ENCODE measurements at regions not wholly inside any gene's neighbourhood (a gene's known extent, or its start where the extent isn't known, plus 50 kb on each side); places are given as distances from the start of the nearest gene placed in this dataset.

GRCh38 chr3:87175732-87176131 lies 51.4 kb upstream of the CHMP2B start:
- H3K36me3 ChIP-seq (ENCODE audit: control insufficient read depth in 2 of 2, insufficient read depth in 2 of 2, low read length in 2 of 2) = no peaks in the 10 kb centered on the region
- H3K27ac ChIP-seq (ENCODE audit: low read depth in 2 of 2, low read length in 2 of 2) = no peak overlapping the region
- peaks cover 0 to 2% of the 10 kb centered on the region in 2 donors for H3K27me3 ChIP-seq (ENCODE audit: control insufficient read depth in 2 of 2, insufficient read depth in 2 of 2, low read length in 2 of 2)
- H3K4me3 ChIP-seq (ENCODE audit: low read length in 2 of 2) = no peak overlapping the region
- no peaks in the 10 kb centered on the region for H3K9me3 ChIP-seq (ENCODE audit: control insufficient read depth in 2 of 2, low read length in 2 of 2)
- no peak overlapping the region for H3K9ac ChIP-seq (ENCODE audit: low read depth in 1 of 2, low read length in 2 of 2)
- no peaks in the 10 kb centered on the region for H3K4me1 ChIP-seq (ENCODE audit: control insufficient read depth in 2 of 2, insufficient read depth in 2 of 2, low read length in 2 of 2)

- Histone ChIP-seq H3K4me3 (ENCODE audit: low read length in 2 of 2) (no peak overlapping the region), H3K4me1 (ENCODE audit: control insufficient read depth in 2 of 2, insufficient read depth in 2 of 2, low read length in 2 of 2) (no peaks in the 10 kb centered on the region), H3K9ac (ENCODE audit: low read depth in 1 of 2, low read length in 2 of 2) (no peak overlapping the region)
These were observed 53.3 kb upstream of the CHMP2B start for GRCh38 chr3:87173776-87174175.

GRCh38 chr3:87173071-87173470 lies 54.0 kb upstream of the CHMP2B start:
- no peaks in the 10 kb centered on the region for H3K9me3 ChIP-seq (ENCODE audit: control insufficient read depth in 2 of 2, low read length in 2 of 2)
- H3K4me3 ChIP-seq (ENCODE audit: low read length in 2 of 2) = no peak overlapping the region
- H3K4me1 ChIP-seq (ENCODE audit: control insufficient read depth in 2 of 2, insufficient read depth in 2 of 2, low read length in 2 of 2) = no peaks in the 10 kb centered on the region
- no peak overlapping the region for H3K9ac ChIP-seq (ENCODE audit: low read depth in 1 of 2, low read length in 2 of 2)
- no peaks in the 10 kb centered on the region for H3K36me3 ChIP-seq (ENCODE audit: control insufficient read depth in 2 of 2, insufficient read depth in 2 of 2, low read length in 2 of 2)
- no peak overlapping the region for H3K27ac ChIP-seq (ENCODE audit: low read depth in 2 of 2, low read length in 2 of 2)
- H3K27me3 ChIP-seq (ENCODE audit: control insufficient read depth in 2 of 2, insufficient read depth in 2 of 2, low read length in 2 of 2) = peaks cover 0 to 2% of the 10 kb centered on the region in 2 donors

More at GRCh38 chr3:87173776-87174175, 53.3 kb upstream of the CHMP2B start:
- H3K9me3 ChIP-seq (ENCODE audit: control insufficient read depth in 2 of 2, low read length in 2 of 2) = no peaks in the 10 kb centered on the region
- H3K27ac ChIP-seq (ENCODE audit: low read depth in 2 of 2, low read length in 2 of 2) = no peak overlapping the region
- peaks cover 0 to 2% of the 10 kb centered on the region in 2 donors for H3K27me3 ChIP-seq (ENCODE audit: control insufficient read depth in 2 of 2, insufficient read depth in 2 of 2, low read length in 2 of 2)
- H3K36me3 ChIP-seq (ENCODE audit: control insufficient read depth in 2 of 2, insufficient read depth in 2 of 2, low read length in 2 of 2) = no peaks in the 10 kb centered on the region

GRCh38 chr3:87167628-87168456 lies 59.3 kb upstream of the CHMP2B start:
- H3K27ac ChIP-seq (ENCODE audit: low read depth in 2 of 2, low read length in 2 of 2) = no peak overlapping the region
- no peaks in the 10 kb centered on the region for H3K36me3 ChIP-seq (ENCODE audit: control insufficient read depth in 2 of 2, insufficient read depth in 2 of 2, low read length in 2 of 2)
- no peaks in the 10 kb centered on the region for H3K9me3 ChIP-seq (ENCODE audit: control insufficient read depth in 2 of 2, low read length in 2 of 2)
- H3K4me1 ChIP-seq (ENCODE audit: control insufficient read depth in 2 of 2, insufficient read depth in 2 of 2, low read length in 2 of 2) = no peaks in the 10 kb centered on the region
- H3K27me3 ChIP-seq (ENCODE audit: control insufficient read depth in 2 of 2, insufficient read depth in 2 of 2, low read length in 2 of 2) = no peaks in the 10 kb centered on the region
- H3K9ac ChIP-seq (ENCODE audit: low read depth in 1 of 2, low read length in 2 of 2) = no peak overlapping the region
- peak overlapping the region; percentile 13 to 70 for H3K4me3 ChIP-seq (ENCODE audit: low read length in 2 of 2)

- no peaks in the 10 kb centered on the region for H3K9me3 ChIP-seq (ENCODE audit: control insufficient read depth in 2 of 2, low read length in 2 of 2)
- no peak overlapping the region for H3K27ac ChIP-seq (ENCODE audit: low read depth in 2 of 2, low read length in 2 of 2)
- H3K36me3 ChIP-seq (ENCODE audit: control insufficient read depth in 2 of 2, insufficient read depth in 2 of 2, low read length in 2 of 2) = no peaks in the 10 kb centered on the region
- no peak overlapping the region for H3K4me3 ChIP-seq (ENCODE audit: low read length in 2 of 2)
- no peaks in the 10 kb centered on the region for H3K27me3 ChIP-seq (ENCODE audit: control insufficient read depth in 2 of 2, insufficient read depth in 2 of 2, low read length in 2 of 2)
- no peaks in the 10 kb centered on the region for H3K4me1 ChIP-seq (ENCODE audit: control insufficient read depth in 2 of 2, insufficient read depth in 2 of 2, low read length in 2 of 2)
- no peak overlapping the region for H3K9ac ChIP-seq (ENCODE audit: low read depth in 1 of 2, low read length in 2 of 2)
These were observed 62.9 kb upstream of the CHMP2B start for GRCh38 chr3:87164245-87164644.

GRCh38 chr3:87161851-87162250 lies 65.3 kb upstream of the CHMP2B start:
- no peak overlapping the region for H3K4me3 ChIP-seq (ENCODE audit: low read length in 2 of 2)
- no peaks in the 10 kb centered on the region for H3K9me3 ChIP-seq (ENCODE audit: control insufficient read depth in 2 of 2, low read length in 2 of 2)
- H3K9ac ChIP-seq (ENCODE audit: low read depth in 1 of 2, low read length in 2 of 2) = no peak overlapping the region
- no peaks in the 10 kb centered on the region for H3K4me1 ChIP-seq (ENCODE audit: control insufficient read depth in 2 of 2, insufficient read depth in 2 of 2, low read length in 2 of 2)
- no peaks in the 10 kb centered on the region for H3K36me3 ChIP-seq (ENCODE audit: control insufficient read depth in 2 of 2, insufficient read depth in 2 of 2, low read length in 2 of 2)
- H3K27ac ChIP-seq (ENCODE audit: low read depth in 2 of 2, low read length in 2 of 2) = no peak overlapping the region
- no peaks in the 10 kb centered on the region for H3K27me3 ChIP-seq (ENCODE audit: control insufficient read depth in 2 of 2, insufficient read depth in 2 of 2, low read length in 2 of 2)

GRCh38 chr3:87161417-87161816 lies 65.7 kb upstream of the CHMP2B start:
- H3K36me3 ChIP-seq (ENCODE audit: control insufficient read depth in 2 of 2, insufficient read depth in 2 of 2, low read length in 2 of 2) = no peaks in the 10 kb centered on the region
- no peak overlapping the region for H3K9ac ChIP-seq (ENCODE audit: low read depth in 1 of 2, low read length in 2 of 2)
- H3K27me3 ChIP-seq (ENCODE audit: control insufficient read depth in 2 of 2, insufficient read depth in 2 of 2, low read length in 2 of 2) = no peaks in the 10 kb centered on the region
- no peaks in the 10 kb centered on the region for H3K9me3 ChIP-seq (ENCODE audit: control insufficient read depth in 2 of 2, low read length in 2 of 2)
- H3K4me3 ChIP-seq (ENCODE audit: low read length in 2 of 2) = no peak overlapping the region
- H3K27ac ChIP-seq (ENCODE audit: low read depth in 2 of 2, low read length in 2 of 2) = no peak overlapping the region
- no peaks in the 10 kb centered on the region for H3K4me1 ChIP-seq (ENCODE audit: control insufficient read depth in 2 of 2, insufficient read depth in 2 of 2, low read length in 2 of 2)

- Histone ChIP-seq H3K36me3 (ENCODE audit: control insufficient read depth in 2 of 2, insufficient read depth in 2 of 2, low read length in 2 of 2) (no peaks in the 10 kb centered on the region), H3K4me3 (ENCODE audit: low read length in 2 of 2) (no peak overlapping the region), H3K27ac (ENCODE audit: low read depth in 2 of 2, low read length in 2 of 2) (no peak overlapping the region), H3K4me1 (ENCODE audit: control insufficient read depth in 2 of 2, insufficient read depth in 2 of 2, low read length in 2 of 2) (no peaks in the 10 kb centered on the region), H3K27me3 (ENCODE audit: control insufficient read depth in 2 of 2, insufficient read depth in 2 of 2, low read length in 2 of 2) (no peaks in the 10 kb centered on the region), H3K9me3 (ENCODE audit: control insufficient read depth in 2 of 2, low read length in 2 of 2) (no peaks in the 10 kb centered on the region), H3K9ac (ENCODE audit: low read depth in 1 of 2, low read length in 2 of 2) (no peak overlapping the region)
These were observed 66.1 kb upstream of the CHMP2B start for GRCh38 chr3:87161013-87161412.

GRCh38 chr3:87158823-87159222 lies 68.3 kb upstream of the CHMP2B start:
- Histone ChIP-seq H3K27me3 (ENCODE audit: control insufficient read depth in 2 of 2, insufficient read depth in 2 of 2, low read length in 2 of 2) (no peaks in the 10 kb centered on the region), H3K4me3 (ENCODE audit: low read length in 2 of 2) (no peak overlapping the region), H3K9ac (ENCODE audit: low read depth in 1 of 2, low read length in 2 of 2) (no peak overlapping the region), H3K9me3 (ENCODE audit: control insufficient read depth in 2 of 2, low read length in 2 of 2) (no peaks in the 10 kb centered on the region), H3K36me3 (ENCODE audit: control insufficient read depth in 2 of 2, insufficient read depth in 2 of 2, low read length in 2 of 2) (no peaks in the 10 kb centered on the region), H3K4me1 (ENCODE audit: control insufficient read depth in 2 of 2, insufficient read depth in 2 of 2, low read length in 2 of 2) (no peaks in the 10 kb centered on the region), H3K27ac (ENCODE audit: low read depth in 2 of 2, low read length in 2 of 2) (no peak overlapping the region)

- no peak overlapping the region for H3K4me3 ChIP-seq (ENCODE audit: low read length in 2 of 2)
- no peaks in the 10 kb centered on the region for H3K4me1 ChIP-seq (ENCODE audit: control insufficient read depth in 2 of 2, insufficient read depth in 2 of 2, low read length in 2 of 2)
- H3K36me3 ChIP-seq (ENCODE audit: control insufficient read depth in 2 of 2, insufficient read depth in 2 of 2, low read length in 2 of 2) = no peaks in the 10 kb centered on the region
- no peak overlapping the region for H3K27ac ChIP-seq (ENCODE audit: low read depth in 2 of 2, low read length in 2 of 2)
- no peak overlapping the region for H3K9ac ChIP-seq (ENCODE audit: low read depth in 1 of 2, low read length in 2 of 2)
- no peaks in the 10 kb centered on the region for H3K27me3 ChIP-seq (ENCODE audit: control insufficient read depth in 2 of 2, insufficient read depth in 2 of 2, low read length in 2 of 2)
- H3K9me3 ChIP-seq (ENCODE audit: control insufficient read depth in 2 of 2, low read length in 2 of 2) = no peaks in the 10 kb centered on the region
These were observed 79.1 kb upstream of the CHMP2B start for GRCh38 chr3:87148020-87148419.

Data from mucosa of rectum (tissue), 2 donors.